Vagina (tissue), 2 donors: ENCODE measurements at regions not wholly inside any gene's neighbourhood (a gene's known extent, or its start where the extent isn't known, plus 50 kb on each side); places are given as distances from the start of the nearest gene placed in this dataset.
"Not testable (repeated sequence)": the region's sequence is repeated elsewhere in the genome, so short reads cannot be mapped to it uniquely, and the experiment has no call there.

Source experiments
- DNase-seq, 2 donors: peaks; one replicate each; pipeline ENCODE4 v3.0.0-alpha.2; 2017; ENCODE audit errors: extremely low spot score in 2 of 2
- H3K27ac ChIP-seq: fragments of 200-600 bp; sonication (generic); one replicate; pipeline ENCODE4 v1.5.1; 2019
- H3K27me3 ChIP-seq: fragments of 200-600 bp; sonication (generic); one replicate; pipeline ENCODE4 v1.5.1; 2019
- H3K36me3 ChIP-seq, 2 donors: fragments of 200-600 bp; sonication (generic); one replicate each; pipeline ENCODE4 v1.5.1; 2017 to 2019
- H3K4me1 ChIP-seq: fragments of 200-600 bp; sonication (generic); one replicate; pipeline ENCODE4 v1.5.1; 2019
- H3K4me3 ChIP-seq, 2 donors: fragments of 200-600 bp; sonication (generic); 1 replicate in 1 of 2; 2 replicates in 1 of 2; pipeline ENCODE4 v1.5.1; 2016 to 2019
- H3K9me3 ChIP-seq: fragments of 200-600 bp; sonication (generic); one replicate; pipeline ENCODE4 v1.5.1; 2019
- CTCF ChIP-seq, 3 experiments: fragments of 450-650 bp in 2 of 3; fragments of 200-600 bp in 1 of 3; sonication (generic) in 1 of 3; IDR thresholded peaks; one replicate each; pipeline ENCODE4 v1.5.1; 2017 to 2019; ENCODE audit warnings: antibody characterized with exemption in 3 of 3, mild to moderate bottlenecking in 2 of 3, moderate library complexity in 2 of 3
- POLR2A ChIP-seq, 2 donors: fragments of 450-650 bp; IDR thresholded peaks; one replicate each; pipeline ENCODE4 v1.6.1; 2017; ENCODE audit warnings: antibody characterized with exemption in 2 of 2, mild to moderate bottlenecking in 2 of 2, moderate library complexity in 2 of 2
- POLR2AphosphoS5 ChIP-seq, 2 donors: sonication (generic); formaldehyde crosslinking; IDR thresholded peaks; one replicate each; pipeline ENCODE4 v1.9.0; 2017; ENCODE audit warnings: antibody characterized with exemption in 2 of 2, mild to moderate bottlenecking in 2 of 2, low read depth in 1 of 2; ENCODE audit not compliant: insufficient read depth in 1 of 2
- intact Hi-C: fragments of 100-400 bp; cut with DNase I; formaldehyde crosslinking; loops from one replicate; pipeline ENCODE4 v1.15.1; 2023

GRCh38 chr2:67159929-67160328 is 237.2 kb upstream of the ETAA1 start:
- no peak overlapping the region for H3K27ac ChIP-seq
- intact Hi-C loops: no loop called here
- H3K27me3 ChIP-seq: no peaks in the 10 kb centered on the region
- TF ChIP-seq POLR2A (IDR thresholded peaks at IDR 0.05) (no peak), POLR2AphosphoS5 (IDR thresholded peaks at IDR 0.05; ENCODE audit: insufficient read depth in 1 of 2, low read depth in 1 of 2) (no peak), CTCF (IDR thresholded peaks at IDR 0.05) (no peak)
- peaks cover 7% of the 10 kb centered on the region for H3K4me1 ChIP-seq
- DNase-seq: no peak
- H3K4me3 ChIP-seq: no peak overlapping the region
- no peaks in the 10 kb centered on the region for H3K9me3 ChIP-seq
- H3K36me3 ChIP-seq: no peaks in the 10 kb centered on the region

GRCh38 chr2:67164771-67165522 is 232.2 kb upstream of the ETAA1 start:
- no peak for DNase-seq

GRCh38 chr2:67165523-67165990 is 231.6 kb upstream of the ETAA1 start:
- no peaks in the 10 kb centered on the region for H3K9me3 ChIP-seq
- no peak overlapping the region for H3K4me3 ChIP-seq
- TF ChIP-seq POLR2A (IDR thresholded peaks at IDR 0.05): no peak
- no peak for TF ChIP-seq POLR2AphosphoS5 (IDR thresholded peaks at IDR 0.05; ENCODE audit: insufficient read depth in 1 of 2, low read depth in 1 of 2)
- no peak for TF ChIP-seq CTCF (IDR thresholded peaks at IDR 0.05)
- no peak for DNase-seq
- H3K27ac ChIP-seq: no peak overlapping the region
- peaks cover 2% of the 10 kb centered on the region for H3K4me1 ChIP-seq
- no peaks in the 10 kb centered on the region for H3K36me3 ChIP-seq
- intact Hi-C loops: no loop called here
- no peaks in the 10 kb centered on the region for H3K27me3 ChIP-seq

More at GRCh38 chr2:67164771-67165522, 232.2 kb upstream of the ETAA1 start:
- Histone ChIP-seq H3K27me3 (no peaks in the 10 kb centered on the region), H3K27ac (no peak overlapping the region), H3K9me3 (no peaks in the 10 kb centered on the region), H3K4me3 (no peak overlapping the region), H3K36me3 (no peaks in the 10 kb centered on the region), H3K4me1 (peaks cover 7% of the 10 kb centered on the region)
- TF ChIP-seq CTCF (IDR thresholded peaks at IDR 0.05): no peak
- TF ChIP-seq POLR2AphosphoS5 (IDR thresholded peaks at IDR 0.05; ENCODE audit: insufficient read depth in 1 of 2, low read depth in 1 of 2): no peak
- TF ChIP-seq POLR2A (IDR thresholded peaks at IDR 0.05): no peak
- intact Hi-C loops: no loop called here

GRCh38 chr2:67166511-67166910 is 230.6 kb upstream of the ETAA1 start:
- DNase-seq, intact Hi-C loops, H3K27ac ChIP-seq, H3K36me3 ChIP-seq, H3K9me3 ChIP-seq, H3K4me1 ChIP-seq, H3K4me3 ChIP-seq, H3K27me3 ChIP-seq: not testable (repeated sequence)

- TF ChIP-seq CTCF (IDR thresholded peaks at IDR 0.05) (no peak), POLR2AphosphoS5 (IDR thresholded peaks at IDR 0.05; ENCODE audit: insufficient read depth in 1 of 2, low read depth in 1 of 2) (no peak), POLR2A (IDR thresholded peaks at IDR 0.05) (no peak)
- Histone ChIP-seq H3K27ac (no peak overlapping the region), H3K27me3 (no peaks in the 10 kb centered on the region), H3K4me1 (no peaks in the 10 kb centered on the region), H3K9me3 (no peaks in the 10 kb centered on the region), H3K4me3 (no peak overlapping the region), H3K36me3 (no peaks in the 10 kb centered on the region)
- intact Hi-C loops: no loop called here
- no peak for DNase-seq
These were observed 227.6 kb upstream of the ETAA1 start for GRCh38 chr2:67169417-67170140.
